B cell (primary cell): ENCODE measurements at regions not wholly inside any gene's neighbourhood (a gene's known extent, or its start where the extent isn't known, plus 50 kb on each side); places are given as distances from the start of the nearest gene placed in this dataset.

ENCODE experiments used
- EZH2 ChIP-seq: IDR thresholded peaks from 2 replicates; pipeline ENCODE4 v1.6.1; 2012; ENCODE audit warnings: borderline replicate concordance, low read depth, mild to moderate bottlenecking, moderate library complexity, low read length; ENCODE audit not compliant: insufficient read depth, poor library complexity, severe bottlenecking
- TF ChIP-seq, protein P1 (sequence below): fragments of 200-600 bp; IDR thresholded peaks from one replicate; pipeline ENCODE4 v1.8.0; 2022; ENCODE audit warnings: antibody characterized with exemption, mild to moderate bottlenecking

DNA sequence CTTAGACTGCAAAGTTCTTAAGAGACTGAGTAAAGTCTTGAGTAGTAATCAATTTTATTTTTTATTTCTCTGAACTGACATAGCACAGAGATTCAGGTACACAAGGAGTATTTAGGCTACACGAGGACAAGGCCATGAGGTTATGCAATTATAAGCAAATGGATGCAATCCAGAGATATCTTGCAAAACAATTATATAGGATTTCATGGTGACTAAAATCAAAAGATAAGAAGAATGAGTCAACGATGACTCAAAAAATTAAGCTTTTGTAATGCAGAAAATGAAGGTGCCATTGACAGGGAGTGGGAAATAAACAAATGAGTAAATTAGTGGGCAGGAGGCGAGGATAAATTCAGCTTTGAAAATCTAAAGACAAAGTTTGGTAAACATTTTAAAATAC, 66.7 kb upstream of the MYO3A start:
- TF ChIP-seq, protein P1, sequence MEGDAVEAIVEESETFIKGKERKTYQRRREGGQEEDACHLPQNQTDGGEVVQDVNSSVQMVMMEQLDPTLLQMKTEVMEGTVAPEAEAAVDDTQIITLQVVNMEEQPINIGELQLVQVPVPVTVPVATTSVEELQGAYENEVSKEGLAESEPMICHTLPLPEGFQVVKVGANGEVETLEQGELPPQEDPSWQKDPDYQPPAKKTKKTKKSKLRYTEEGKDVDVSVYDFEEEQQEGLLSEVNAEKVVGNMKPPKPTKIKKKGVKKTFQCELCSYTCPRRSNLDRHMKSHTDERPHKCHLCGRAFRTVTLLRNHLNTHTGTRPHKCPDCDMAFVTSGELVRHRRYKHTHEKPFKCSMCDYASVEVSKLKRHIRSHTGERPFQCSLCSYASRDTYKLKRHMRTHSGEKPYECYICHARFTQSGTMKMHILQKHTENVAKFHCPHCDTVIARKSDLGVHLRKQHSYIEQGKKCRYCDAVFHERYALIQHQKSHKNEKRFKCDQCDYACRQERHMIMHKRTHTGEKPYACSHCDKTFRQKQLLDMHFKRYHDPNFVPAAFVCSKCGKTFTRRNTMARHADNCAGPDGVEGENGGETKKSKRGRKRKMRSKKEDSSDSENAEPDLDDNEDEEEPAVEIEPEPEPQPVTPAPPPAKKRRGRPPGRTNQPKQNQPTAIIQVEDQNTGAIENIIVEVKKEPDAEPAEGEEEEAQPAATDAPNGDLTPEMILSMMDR: no peak
- no peak for TF ChIP-seq EZH2
